ENCODE measurements at regions not wholly inside any gene's neighbourhood (a gene's known extent, or its start where the extent isn't known, plus 50 kb on each side); places are given as distances from the start of the nearest gene placed in this dataset.
"Not testable (repeated sequence)": the region's sequence is repeated elsewhere in the genome, so short reads cannot be mapped to it uniquely, and the experiment has no call there.

GRCh38 chr13:19056984-19057490, 124.6 kb downstream of the TUBA3C start:
- Mint-ChIP-seq H3K27me3 (no peaks in the 10 kb centered on the region), H3K9me3 (peaks cover 2% of the 10 kb centered on the region), H3K4me3 (no peak overlapping the region), H3K4me1 (ENCODE audit: low read depth) (no peaks in the 10 kb centered on the region), H3K27ac (no peak overlapping the region), H3K36me3 (ENCODE audit: low read depth) (no peaks in the 10 kb centered on the region)
- no peak for DNase-seq

- Mint-ChIP-seq H3K27me3 (no peaks in the 10 kb centered on the region), H3K4me3 (no peak overlapping the region), H3K36me3 (ENCODE audit: low read depth) (no peaks in the 10 kb centered on the region), H3K9me3 (peaks cover 5% of the 10 kb centered on the region), H3K4me1 (ENCODE audit: low read depth) (no peaks in the 10 kb centered on the region), H3K27ac (no peak overlapping the region)
- no peak for DNase-seq
Measured at GRCh38 chr13:19056355-19056880, 125.2 kb downstream of the TUBA3C start.

GRCh38 chr13:19055611-19056010, 126.0 kb downstream of the TUBA3C start:
- Mint-ChIP-seq H3K36me3 (ENCODE audit: low read depth) (no peaks in the 10 kb centered on the region), H3K4me1 (ENCODE audit: low read depth) (no peaks in the 10 kb centered on the region), H3K4me3 (no peak overlapping the region)

GRCh38 chr13:19053561-19053960, 128.1 kb downstream of the TUBA3C start:
- Mint-ChIP-seq H3K27ac (no peak overlapping the region), H3K9me3 (peaks cover 5% of the 10 kb centered on the region), H3K27me3 (no peaks in the 10 kb centered on the region), H3K4me1 (ENCODE audit: low read depth) (no peaks in the 10 kb centered on the region), H3K36me3 (ENCODE audit: low read depth) (no peaks in the 10 kb centered on the region), H3K4me3 (no peak overlapping the region)
- DNase-seq = no peak

More at GRCh38 chr13:19055611-19056010, 126.0 kb downstream of the TUBA3C start:
- no peak overlapping the region for H3K27ac Mint-ChIP-seq
- no peak for DNase-seq
- peaks cover 5% of the 10 kb centered on the region for H3K9me3 Mint-ChIP-seq
- H3K27me3 Mint-ChIP-seq = no peaks in the 10 kb centered on the region

- H3K27ac Mint-ChIP-seq = no peak overlapping the region
- no peak for DNase-seq
- H3K4me3 Mint-ChIP-seq = no peak overlapping the region
- H3K27me3 Mint-ChIP-seq = no peaks in the 10 kb centered on the region
- no peaks in the 10 kb centered on the region for H3K36me3 Mint-ChIP-seq (ENCODE audit: low read depth)
- H3K4me1 Mint-ChIP-seq (ENCODE audit: low read depth) = no peaks in the 10 kb centered on the region
- H3K9me3 Mint-ChIP-seq = peaks cover 5% of the 10 kb centered on the region
Measured at GRCh38 chr13:19052931-19053330, 128.7 kb downstream of the TUBA3C start.

- DNase-seq = no peak
Measured at GRCh38 chr13:19052180-19052579, 129.4 kb downstream of the TUBA3C start.

GRCh38 chr13:19050901-19051300, 130.7 kb downstream of the TUBA3C start:
- Mint-ChIP-seq H3K36me3 (ENCODE audit: low read depth) (no peaks in the 10 kb centered on the region), H3K4me1 (ENCODE audit: low read depth) (no peaks in the 10 kb centered on the region), H3K27me3 (no peaks in the 10 kb centered on the region), H3K4me3 (no peak overlapping the region), H3K27ac (no peak overlapping the region), H3K9me3 (peaks cover 5% of the 10 kb centered on the region)
- no peak for DNase-seq

More at GRCh38 chr13:19052180-19052579, 129.4 kb downstream of the TUBA3C start:
- no peaks in the 10 kb centered on the region for H3K36me3 Mint-ChIP-seq (ENCODE audit: low read depth)
- H3K9me3 Mint-ChIP-seq = peaks cover 5% of the 10 kb centered on the region
- no peak overlapping the region for H3K27ac Mint-ChIP-seq
- no peak overlapping the region for H3K4me3 Mint-ChIP-seq
- no peaks in the 10 kb centered on the region for H3K4me1 Mint-ChIP-seq (ENCODE audit: low read depth)
- H3K27me3 Mint-ChIP-seq = no peaks in the 10 kb centered on the region

- H3K9me3 Mint-ChIP-seq; H3K27ac Mint-ChIP-seq; H3K4me1 Mint-ChIP-seq (ENCODE audit: low read depth); H3K27me3 Mint-ChIP-seq; H3K36me3 Mint-ChIP-seq (ENCODE audit: low read depth); DNase-seq; H3K4me3 Mint-ChIP-seq: not testable (repeated sequence)
Measured at GRCh38 chr13:19049624-19050023, 132.0 kb downstream of the TUBA3C start.

- Mint-ChIP-seq H3K27ac (no peak overlapping the region), H3K4me1 (ENCODE audit: low read depth) (no peaks in the 10 kb centered on the region), H3K27me3 (no peaks in the 10 kb centered on the region), H3K36me3 (ENCODE audit: low read depth) (no peaks in the 10 kb centered on the region), H3K4me3 (no peak overlapping the region), H3K9me3 (peaks cover 5% of the 10 kb centered on the region)
- DNase-seq = no peak
Measured at GRCh38 chr13:19048381-19048780, 133.2 kb downstream of the TUBA3C start.

- H3K4me3 Mint-ChIP-seq = no peak overlapping the region
- H3K36me3 Mint-ChIP-seq (ENCODE audit: low read depth) = no peaks in the 10 kb centered on the region
- DNase-seq = no peak
- H3K4me1 Mint-ChIP-seq (ENCODE audit: low read depth) = no peaks in the 10 kb centered on the region
- H3K27ac Mint-ChIP-seq = no peak overlapping the region
- H3K9me3 Mint-ChIP-seq = peaks cover 4% of the 10 kb centered on the region
- peaks cover 6% of the 10 kb centered on the region for H3K27me3 Mint-ChIP-seq
Measured at GRCh38 chr13:19023115-19023514, 158.5 kb downstream of the TUBA3C start.

- Mint-ChIP-seq H3K4me1 (ENCODE audit: low read depth) (no peaks in the 10 kb centered on the region), H3K27me3 (peaks cover 9% of the 10 kb centered on the region), H3K4me3 (no peak overlapping the region), H3K36me3 (ENCODE audit: low read depth) (no peaks in the 10 kb centered on the region), H3K27ac (no peak overlapping the region), H3K9me3 (peaks cover 4% of the 10 kb centered on the region)
- no peak for DNase-seq
Measured at GRCh38 chr13:19020988-19021387, 160.6 kb downstream of the TUBA3C start.

GRCh38 chr13:18998389-18998788, 183.2 kb downstream of the TUBA3C start:
- H3K4me1 Mint-ChIP-seq (ENCODE audit: low read depth) = no peaks in the 10 kb centered on the region
- H3K27ac Mint-ChIP-seq = no peak overlapping the region
- no peak for DNase-seq
- no peaks in the 10 kb centered on the region for H3K27me3 Mint-ChIP-seq
- no peaks in the 10 kb centered on the region for H3K9me3 Mint-ChIP-seq
- H3K36me3 Mint-ChIP-seq (ENCODE audit: low read depth) = no peaks in the 10 kb centered on the region
- H3K4me3 Mint-ChIP-seq = no peak overlapping the region

- H3K9me3 Mint-ChIP-seq = no peaks in the 10 kb centered on the region
- no peak for DNase-seq
- no peaks in the 10 kb centered on the region for H3K27me3 Mint-ChIP-seq
- no peaks in the 10 kb centered on the region for H3K36me3 Mint-ChIP-seq (ENCODE audit: low read depth)
- no peak overlapping the region for H3K27ac Mint-ChIP-seq
- H3K4me3 Mint-ChIP-seq = no peak overlapping the region
- no peaks in the 10 kb centered on the region for H3K4me1 Mint-ChIP-seq (ENCODE audit: low read depth)
Measured at GRCh38 chr13:18996627-18997051, 185.0 kb downstream of the TUBA3C start.

- Mint-ChIP-seq H3K4me3 (no peak overlapping the region), H3K36me3 (ENCODE audit: low read depth) (no peaks in the 10 kb centered on the region), H3K27ac (no peak overlapping the region), H3K4me1 (ENCODE audit: low read depth) (no peaks in the 10 kb centered on the region), H3K27me3 (no peaks in the 10 kb centered on the region), H3K9me3 (no peaks in the 10 kb centered on the region)
- no peak for DNase-seq
Measured at GRCh38 chr13:18996221-18996620, 185.4 kb downstream of the TUBA3C start.

- H3K9me3 Mint-ChIP-seq = no peaks in the 10 kb centered on the region
- H3K4me1 Mint-ChIP-seq (ENCODE audit: low read depth) = no peaks in the 10 kb centered on the region
Measured at GRCh38 chr13:18995259-18995873, 186.3 kb downstream of the TUBA3C start.

More at GRCh38 chr13:18995259-18995873, 186.3 kb downstream of the TUBA3C start:
- H3K27ac Mint-ChIP-seq = no peak overlapping the region
- no peaks in the 10 kb centered on the region for H3K27me3 Mint-ChIP-seq
- no peak for DNase-seq
- no peaks in the 10 kb centered on the region for H3K36me3 Mint-ChIP-seq (ENCODE audit: low read depth)
- H3K4me3 Mint-ChIP-seq = no peak overlapping the region

Measured in activated T-cell treated with anti-CD3 and anti-CD28 coated beads, Interleukin-2, amount 50 U/mL, for 24 hours (primary cell).